ENCODE measurements at regions not wholly inside any gene's neighbourhood (a gene's known extent, or its start where the extent isn't known, plus 50 kb on each side); places are given as distances from the start of the nearest gene placed in this dataset.

DNA sequence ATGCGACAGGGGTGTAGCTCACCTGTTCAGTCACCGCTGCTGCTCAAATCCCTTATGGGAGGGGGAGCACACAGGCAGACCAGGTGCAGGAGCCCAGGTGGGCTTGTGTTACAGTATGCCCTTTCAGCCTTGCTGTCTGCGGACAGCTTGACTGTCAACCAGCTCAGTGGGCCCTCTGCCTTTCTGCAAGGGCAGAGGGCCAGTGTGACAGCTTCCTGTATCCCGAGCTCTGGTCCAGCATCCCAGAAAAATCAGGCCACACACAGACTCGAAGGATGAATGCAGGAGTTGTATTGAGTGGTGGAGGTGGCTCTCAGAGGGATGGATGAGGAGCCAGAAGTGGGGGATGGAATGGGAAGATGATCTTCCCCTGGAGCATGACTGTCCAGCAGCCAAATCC is 172.2 kb downstream of the C5orf15 start:
- H4K20me1 ChIP-seq (ENCODE audit: control insufficient read depth, insufficient read depth) = no peaks in the 10 kb centered on the region
- 17% methylated on average over 4 of the region's 5 CpGs for WGBS (ENCODE audit: insufficient coverage, insufficient replicate concordance, low lambda C conversion rate, missing lambda C conversion rate)
- no peaks in the 10 kb centered on the region for H3K4me1 ChIP-seq (ENCODE audit: control insufficient read depth, insufficient read depth, low read length)
- ChIA-PET POLR2A (no interaction called here), SMC1A (ENCODE audit: uncharacterized antibody, unreplicated experiment) (interaction anchor here (1.2 kb wide), 1 partner anchor 11 kb away, joined by 3 read pairs; no protein-coding TSS in a partner anchor), RAD21 (ENCODE audit: unreplicated experiment) (no interaction called here), CTCF (no interaction called here)
- H3K9me3 ChIP-seq (replicated peaks; ENCODE audit: control insufficient read depth, insufficient read depth, low read length) = no peaks in the 10 kb centered on the region
- intact Hi-C loops (cut with micrococcal nuclease; ENCODE audit: unreplicated experiment) (no loop called here), in situ Hi-C loops (cut with MboI) (no loop called here)
- no peak for DNase-seq (ENCODE audit: low read depth, low spot score)
- BruUV-seq (replicated peaks) = no TSS peak
- no peak for ATAC-seq
- H3K9ac ChIP-seq (ENCODE audit: control insufficient read depth, insufficient read depth, low read length) = no peak overlapping the region
- peaks cover 0 to 4% of the 10 kb centered on the region in 2 experiments; a peak in 2 of 4 replicates for H3K27me3 ChIP-seq (replicated peaks in 1 of 2; ENCODE audit: control insufficient read depth in 2 of 2, insufficient read depth in 2 of 2, low read length in 1 of 2)
- H3K4me3 ChIP-seq = no peak overlapping the region
- H3K27ac ChIP-seq (ENCODE audit: control insufficient read depth, insufficient read depth) = no peak overlapping the region
- FAIRE-seq = no peak
- no peaks in the 10 kb centered on the region for H3K79me2 ChIP-seq (ENCODE audit: control insufficient read depth, insufficient read depth, low read length)
- no peak overlapping the region for H3K4me2 ChIP-seq (ENCODE audit: control insufficient read depth, insufficient read depth)
- no peak overlapping the region for H2AFZ ChIP-seq (ENCODE audit: control insufficient read depth, low read depth, low read length)
- no peaks in the 10 kb centered on the region for H3K36me3 ChIP-seq (ENCODE audit: control insufficient read depth in 2 of 2, insufficient read depth in 2 of 2, low read length in 1 of 2)
- TF ChIP-seq, protein P1, sequence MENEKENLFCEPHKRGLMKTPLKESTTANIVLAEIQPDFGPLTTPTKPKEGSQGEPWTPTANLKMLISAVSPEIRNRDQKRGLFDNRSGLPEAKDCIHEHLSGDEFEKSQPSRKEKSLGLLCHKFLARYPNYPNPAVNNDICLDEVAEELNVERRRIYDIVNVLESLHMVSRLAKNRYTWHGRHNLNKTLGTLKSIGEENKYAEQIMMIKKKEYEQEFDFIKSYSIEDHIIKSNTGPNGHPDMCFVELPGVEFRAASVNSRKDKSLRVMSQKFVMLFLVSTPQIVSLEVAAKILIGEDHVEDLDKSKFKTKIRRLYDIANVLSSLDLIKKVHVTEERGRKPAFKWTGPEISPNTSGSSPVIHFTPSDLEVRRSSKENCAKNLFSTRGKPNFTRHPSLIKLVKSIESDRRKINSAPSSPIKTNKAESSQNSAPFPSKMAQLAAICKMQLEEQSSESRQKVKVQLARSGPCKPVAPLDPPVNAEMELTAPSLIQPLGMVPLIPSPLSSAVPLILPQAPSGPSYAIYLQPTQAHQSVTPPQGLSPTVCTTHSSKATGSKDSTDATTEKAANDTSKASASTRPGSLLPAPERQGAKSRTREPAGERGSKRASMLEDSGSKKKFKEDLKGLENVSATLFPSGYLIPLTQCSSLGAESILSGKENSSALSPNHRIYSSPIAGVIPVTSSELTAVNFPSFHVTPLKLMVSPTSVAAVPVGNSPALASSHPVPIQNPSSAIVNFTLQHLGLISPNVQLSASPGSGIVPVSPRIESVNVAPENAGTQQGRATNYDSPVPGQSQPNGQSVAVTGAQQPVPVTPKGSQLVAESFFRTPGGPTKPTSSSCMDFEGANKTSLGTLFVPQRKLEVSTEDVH (IDR thresholded peaks at IDR 0.05; ENCODE audit: low read depth, partially characterized antibody) = no peak
- TF ChIP-seq, protein P2, sequence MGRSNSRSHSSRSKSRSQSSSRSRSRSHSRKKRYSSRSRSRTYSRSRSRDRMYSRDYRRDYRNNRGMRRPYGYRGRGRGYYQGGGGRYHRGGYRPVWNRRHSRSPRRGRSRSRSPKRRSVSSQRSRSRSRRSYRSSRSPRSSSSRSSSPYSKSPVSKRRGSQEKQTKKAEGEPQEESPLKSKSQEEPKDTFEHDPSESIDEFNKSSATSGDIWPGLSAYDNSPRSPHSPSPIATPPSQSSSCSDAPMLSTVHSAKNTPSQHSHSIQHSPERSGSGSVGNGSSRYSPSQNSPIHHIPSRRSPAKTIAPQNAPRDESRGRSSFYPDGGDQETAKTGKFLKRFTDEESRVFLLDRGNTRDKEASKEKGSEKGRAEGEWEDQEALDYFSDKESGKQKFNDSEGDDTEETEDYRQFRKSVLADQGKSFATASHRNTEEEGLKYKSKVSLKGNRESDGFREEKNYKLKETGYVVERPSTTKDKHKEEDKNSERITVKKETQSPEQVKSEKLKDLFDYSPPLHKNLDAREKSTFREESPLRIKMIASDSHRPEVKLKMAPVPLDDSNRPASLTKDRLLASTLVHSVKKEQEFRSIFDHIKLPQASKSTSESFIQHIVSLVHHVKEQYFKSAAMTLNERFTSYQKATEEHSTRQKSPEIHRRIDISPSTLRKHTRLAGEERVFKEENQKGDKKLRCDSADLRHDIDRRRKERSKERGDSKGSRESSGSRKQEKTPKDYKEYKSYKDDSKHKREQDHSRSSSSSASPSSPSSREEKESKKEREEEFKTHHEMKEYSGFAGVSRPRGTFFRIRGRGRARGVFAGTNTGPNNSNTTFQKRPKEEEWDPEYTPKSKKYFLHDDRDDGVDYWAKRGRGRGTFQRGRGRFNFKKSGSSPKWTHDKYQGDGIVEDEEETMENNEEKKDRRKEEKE (IDR thresholded peaks at IDR 0.05) = no peak
- no peak for TF ChIP-seq ZBTB4 (CRISPR knock-in tag; IDR thresholded peaks at IDR 0.05)
- TF ChIP-seq IKZF2 (IDR thresholded peaks at IDR 0.05) = no peak
- no peak for TF ChIP-seq KLF5 (IDR thresholded peaks at IDR 0.05; ENCODE audit: partially characterized antibody)
- TF ChIP-seq, protein P3, sequence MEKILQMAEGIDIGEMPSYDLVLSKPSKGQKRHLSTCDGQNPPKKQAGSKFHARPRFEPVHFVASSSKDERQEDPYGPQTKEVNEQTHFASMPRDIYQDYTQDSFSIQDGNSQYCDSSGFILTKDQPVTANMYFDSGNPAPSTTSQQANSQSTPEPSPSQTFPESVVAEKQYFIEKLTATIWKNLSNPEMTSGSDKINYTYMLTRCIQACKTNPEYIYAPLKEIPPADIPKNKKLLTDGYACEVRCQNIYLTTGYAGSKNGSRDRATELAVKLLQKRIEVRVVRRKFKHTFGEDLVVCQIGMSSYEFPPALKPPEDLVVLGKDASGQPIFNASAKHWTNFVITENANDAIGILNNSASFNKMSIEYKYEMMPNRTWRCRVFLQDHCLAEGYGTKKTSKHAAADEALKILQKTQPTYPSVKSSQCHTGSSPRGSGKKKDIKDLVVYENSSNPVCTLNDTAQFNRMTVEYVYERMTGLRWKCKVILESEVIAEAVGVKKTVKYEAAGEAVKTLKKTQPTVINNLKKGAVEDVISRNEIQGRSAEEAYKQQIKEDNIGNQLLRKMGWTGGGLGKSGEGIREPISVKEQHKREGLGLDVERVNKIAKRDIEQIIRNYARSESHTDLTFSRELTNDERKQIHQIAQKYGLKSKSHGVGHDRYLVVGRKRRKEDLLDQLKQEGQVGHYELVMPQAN (conservative IDR thresholded peaks at IDR 0.05) = no peak
- TF ChIP-seq SUPT20H (IDR thresholded peaks at IDR 0.05; ENCODE audit: borderline replicate concordance, control insufficient read depth, low read depth, low read length) = no peak
- TF ChIP-seq, protein P4, sequence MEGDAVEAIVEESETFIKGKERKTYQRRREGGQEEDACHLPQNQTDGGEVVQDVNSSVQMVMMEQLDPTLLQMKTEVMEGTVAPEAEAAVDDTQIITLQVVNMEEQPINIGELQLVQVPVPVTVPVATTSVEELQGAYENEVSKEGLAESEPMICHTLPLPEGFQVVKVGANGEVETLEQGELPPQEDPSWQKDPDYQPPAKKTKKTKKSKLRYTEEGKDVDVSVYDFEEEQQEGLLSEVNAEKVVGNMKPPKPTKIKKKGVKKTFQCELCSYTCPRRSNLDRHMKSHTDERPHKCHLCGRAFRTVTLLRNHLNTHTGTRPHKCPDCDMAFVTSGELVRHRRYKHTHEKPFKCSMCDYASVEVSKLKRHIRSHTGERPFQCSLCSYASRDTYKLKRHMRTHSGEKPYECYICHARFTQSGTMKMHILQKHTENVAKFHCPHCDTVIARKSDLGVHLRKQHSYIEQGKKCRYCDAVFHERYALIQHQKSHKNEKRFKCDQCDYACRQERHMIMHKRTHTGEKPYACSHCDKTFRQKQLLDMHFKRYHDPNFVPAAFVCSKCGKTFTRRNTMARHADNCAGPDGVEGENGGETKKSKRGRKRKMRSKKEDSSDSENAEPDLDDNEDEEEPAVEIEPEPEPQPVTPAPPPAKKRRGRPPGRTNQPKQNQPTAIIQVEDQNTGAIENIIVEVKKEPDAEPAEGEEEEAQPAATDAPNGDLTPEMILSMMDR (IDR thresholded peaks at IDR 0.05 in 2 of 3, conservative IDR thresholded peaks at IDR 0.05 in 1 of 3; ENCODE audit: control insufficient read depth in 2 of 3, extremely low read depth in 1 of 3, insufficient read depth in 1 of 3, low read depth in 3 of 3, low read length in 3 of 3) = no peak
- no peak for TF ChIP-seq BACH1 (IDR thresholded peaks at IDR 0.05; ENCODE audit: borderline replicate concordance)
- no peak for TF ChIP-seq POLR2AphosphoS2 (IDR thresholded peaks at IDR 0.05; ENCODE audit: low read depth, low read length)
- TF ChIP-seq HDAC2 (IDR thresholded peaks at IDR 0.05) = no peak
